ENCODE measurements at regions not wholly inside any gene's neighbourhood (a gene's known extent, or its start where the extent isn't known, plus 50 kb on each side); places are given as distances from the start of the nearest gene placed in this dataset.

GRCh38 chr16:63613701-63614100 lies 1508.2 kb downstream of the CDH11 start:
- no peak for DNase-seq (ENCODE audit: low spot score)
- no peak for TF ChIP-seq CTCF (IDR thresholded peaks at IDR 0.05)
- Histone ChIP-seq H3K27ac (no peak overlapping the region), H3K4me3 (no peak overlapping the region)

- Histone ChIP-seq H3K4me3 (no peak overlapping the region), H3K27ac (no peak overlapping the region)
- no peak for TF ChIP-seq CTCF (IDR thresholded peaks at IDR 0.05)
- DNase-seq (ENCODE audit: low spot score): no peak
Measured at GRCh38 chr16:63612462-63613227, 1509.2 kb downstream of the CDH11 start.

GRCh38 chr16:63606778-63607177 lies 1515.1 kb downstream of the CDH11 start:
- no peak for DNase-seq (ENCODE audit: low spot score)
- TF ChIP-seq CTCF (IDR thresholded peaks at IDR 0.05): no peak
- H3K27ac ChIP-seq: no peak overlapping the region

GRCh38 chr16:63602206-63602927 lies 1519.5 kb downstream of the CDH11 start:
- Histone ChIP-seq H3K27ac (no peak overlapping the region), H3K4me3 (no peak overlapping the region)
- no peak for DNase-seq (ENCODE audit: low spot score)
- no peak for TF ChIP-seq CTCF (IDR thresholded peaks at IDR 0.05)

More at GRCh38 chr16:63606778-63607177, 1515.1 kb downstream of the CDH11 start:
- no peak overlapping the region for H3K4me3 ChIP-seq

- no peak for DNase-seq (ENCODE audit: low spot score)
- H3K27ac ChIP-seq: no peak overlapping the region
- H3K4me3 ChIP-seq: no peak overlapping the region
- TF ChIP-seq CTCF (IDR thresholded peaks at IDR 0.05): no peak
Measured at GRCh38 chr16:63596716-63597115, 1525.1 kb downstream of the CDH11 start.

GRCh38 chr16:63592852-63593251 lies 1529.0 kb downstream of the CDH11 start:
- DNase-seq (ENCODE audit: low spot score): no peak
- TF ChIP-seq CTCF (IDR thresholded peaks at IDR 0.05): no peak

GRCh38 chr16:63581570-63581969 lies 1540.3 kb downstream of the CDH11 start:
- Histone ChIP-seq H3K4me3 (no peak overlapping the region), H3K27ac (no peak overlapping the region)
- no peak for DNase-seq (ENCODE audit: low spot score)
- TF ChIP-seq CTCF (IDR thresholded peaks at IDR 0.05): no peak

More at GRCh38 chr16:63592852-63593251, 1529.0 kb downstream of the CDH11 start:
- H3K27ac ChIP-seq: no peak overlapping the region
- H3K4me3 ChIP-seq: no peak overlapping the region
